NOMO-1 treated with DMSO at 0.1 percent for 48 hours (cell line): ENCODE measurements at regions not wholly inside any gene's neighbourhood (a gene's known extent, or its start where the extent isn't known, plus 50 kb on each side); places are given as distances from the start of the nearest gene placed in this dataset.
"Not testable (repeated sequence)": the region's sequence is repeated elsewhere in the genome, so short reads cannot be mapped to it uniquely, and the experiment has no call there.

Source experiments
- DNase-seq: peaks from one replicate; lab custom pipeline; 2025; ENCODE audit not compliant: unreplicated experiment; lab: John Stamatoyannopoulos, UW

GRCh38 chr4:33890841-33891240 lies 2353.5 kb downstream of the ARAP2 start:
- DNase-seq, result no peak

- DNase-seq, result no peak
These were observed 2332.4 kb downstream of the ARAP2 start for GRCh38 chr4:33911959-33912358.

DNA sequence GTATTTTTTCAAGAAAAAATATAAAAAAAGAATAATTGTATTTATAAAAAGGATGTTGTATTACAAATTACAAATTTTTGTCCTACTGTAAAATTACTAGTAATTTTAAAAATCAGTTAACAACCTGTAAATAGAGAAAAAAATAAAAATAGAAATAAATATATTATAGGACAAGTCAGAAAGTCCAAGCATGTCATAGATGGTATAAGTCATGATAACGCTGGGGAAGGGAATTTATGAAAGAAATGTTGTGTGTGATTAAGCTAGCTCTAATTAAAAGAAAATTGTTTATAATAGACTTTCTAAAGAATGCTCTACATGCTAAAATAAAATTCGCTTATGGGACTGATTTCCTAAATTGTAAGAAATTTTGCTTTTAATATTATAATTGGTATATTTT lies 2329.9 kb downstream of the ARAP2 start:
- DNase-seq, result no peak

- DNase-seq, result no peak
These were observed 2320.8 kb downstream of the ARAP2 start for GRCh38 chr4:33923469-33923868.

GRCh38 chr4:33924239-33924638 lies 2320.1 kb downstream of the ARAP2 start:
- no peak for DNase-seq

GRCh38 chr4:33924811-33925210 lies 2319.5 kb downstream of the ARAP2 start:
- no peak for DNase-seq

DNA sequence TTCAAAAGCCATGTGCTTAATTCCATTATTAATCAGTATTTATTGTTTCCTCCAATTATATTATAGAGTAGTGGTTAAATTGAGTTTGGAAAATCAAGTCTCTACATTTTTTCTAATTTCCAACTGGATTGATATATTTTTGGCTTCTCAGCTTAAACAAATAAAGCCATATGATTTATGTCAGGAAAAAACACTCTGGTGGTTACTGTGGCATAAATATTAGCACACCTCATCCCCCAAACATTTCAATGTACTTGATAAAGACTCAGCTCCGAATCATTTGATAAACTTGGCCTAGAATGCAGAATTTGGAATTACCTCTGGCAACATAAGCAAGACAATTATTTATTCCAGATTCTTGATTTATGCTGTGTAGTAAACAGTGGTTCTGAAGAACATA lies 2313.8 kb downstream of the ARAP2 start:
- DNase-seq, result no peak

GRCh38 chr4:33931026-33931425 lies 2313.3 kb downstream of the ARAP2 start:
- DNase-seq, result no peak

DNA sequence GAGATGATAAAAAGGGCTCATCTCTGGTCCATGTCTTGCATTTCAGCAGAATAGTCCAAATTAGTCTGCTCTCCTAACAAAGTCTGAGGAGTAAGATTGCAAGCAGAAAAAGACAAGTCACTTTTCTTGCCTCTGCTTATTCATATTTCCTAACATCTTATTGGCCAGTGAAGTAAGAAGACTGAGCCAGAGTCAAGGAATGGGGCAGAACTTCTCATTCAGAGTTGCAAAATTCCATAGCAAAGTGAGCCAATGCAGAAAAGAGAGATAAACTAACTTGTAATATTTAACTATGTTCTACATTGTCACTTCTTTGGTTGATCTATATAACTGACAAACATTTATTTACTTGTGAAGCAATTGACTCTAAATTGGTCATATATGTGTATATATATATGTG lies 2304.0 kb downstream of the ARAP2 start:
- no peak for DNase-seq

- DNase-seq, result no peak
These were observed 2302.5 kb downstream of the ARAP2 start for GRCh38 chr4:33941854-33942253.

GRCh38 chr4:33948921-33949320 lies 2295.4 kb downstream of the ARAP2 start:
- DNase-seq, result no peak

- not testable (repeated sequence) for DNase-seq
These were observed 2290.5 kb downstream of the ARAP2 start for GRCh38 chr4:33953848-33954247.

GRCh38 chr4:33954759-33955158 lies 2289.6 kb downstream of the ARAP2 start:
- DNase-seq, result no peak

GRCh38 chr4:33959519-33959918 lies 2284.8 kb downstream of the ARAP2 start:
- no peak for DNase-seq

GRCh38 chr4:33961761-33962160 lies 2282.6 kb downstream of the ARAP2 start:
- DNase-seq, result no peak

DNA sequence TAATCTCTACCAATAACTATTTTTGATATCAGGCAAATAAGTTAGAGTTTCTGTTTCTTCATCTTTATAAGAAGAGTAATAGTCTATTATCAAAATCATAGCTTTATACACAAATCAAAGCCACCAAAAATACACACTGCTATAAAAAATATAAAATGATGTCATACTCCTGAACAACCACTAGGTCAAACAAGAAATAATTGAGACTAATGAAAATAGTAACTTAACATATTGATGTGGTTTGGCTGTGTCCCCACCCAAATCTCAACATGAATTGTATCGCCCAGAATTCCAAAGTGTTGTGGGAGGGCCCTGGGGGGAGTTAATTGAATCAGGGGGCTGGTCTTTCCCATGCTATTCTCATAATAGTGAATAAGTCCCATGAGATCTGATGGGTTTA lies 2277.5 kb downstream of the ARAP2 start:
- no peak for DNase-seq

- DNase-seq, result no peak
These were observed 2270.0 kb downstream of the ARAP2 start for GRCh38 chr4:33974270-33974669.

DNA sequence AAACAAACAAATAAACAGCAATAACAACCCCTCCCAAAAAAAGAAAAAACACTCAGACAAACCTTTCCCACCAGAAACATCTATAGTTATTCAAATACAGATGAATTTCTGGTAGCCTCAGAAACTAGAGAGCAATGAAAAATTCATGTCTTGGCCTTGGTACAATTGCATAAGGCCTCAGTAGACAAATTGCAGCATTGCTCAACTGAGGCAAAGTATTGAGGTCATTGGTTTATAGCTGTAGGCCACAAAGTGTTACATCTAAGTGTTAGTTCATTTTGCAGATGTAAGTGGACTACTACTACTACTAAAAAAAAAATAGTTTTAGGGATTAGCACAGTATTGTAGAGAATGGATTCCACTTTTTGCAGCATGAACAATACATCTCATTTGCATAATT lies 2268.3 kb downstream of the ARAP2 start:
- DNase-seq, result no peak

- not testable (repeated sequence) for DNase-seq
These were observed 2264.5 kb downstream of the ARAP2 start for GRCh38 chr4:33979781-33980180.

- no peak for DNase-seq
These were observed 2264.0 kb downstream of the ARAP2 start for GRCh38 chr4:33980361-33980760.

- DNase-seq, result no peak
These were observed 2254.4 kb downstream of the ARAP2 start for GRCh38 chr4:33989820-33990443.

DNA sequence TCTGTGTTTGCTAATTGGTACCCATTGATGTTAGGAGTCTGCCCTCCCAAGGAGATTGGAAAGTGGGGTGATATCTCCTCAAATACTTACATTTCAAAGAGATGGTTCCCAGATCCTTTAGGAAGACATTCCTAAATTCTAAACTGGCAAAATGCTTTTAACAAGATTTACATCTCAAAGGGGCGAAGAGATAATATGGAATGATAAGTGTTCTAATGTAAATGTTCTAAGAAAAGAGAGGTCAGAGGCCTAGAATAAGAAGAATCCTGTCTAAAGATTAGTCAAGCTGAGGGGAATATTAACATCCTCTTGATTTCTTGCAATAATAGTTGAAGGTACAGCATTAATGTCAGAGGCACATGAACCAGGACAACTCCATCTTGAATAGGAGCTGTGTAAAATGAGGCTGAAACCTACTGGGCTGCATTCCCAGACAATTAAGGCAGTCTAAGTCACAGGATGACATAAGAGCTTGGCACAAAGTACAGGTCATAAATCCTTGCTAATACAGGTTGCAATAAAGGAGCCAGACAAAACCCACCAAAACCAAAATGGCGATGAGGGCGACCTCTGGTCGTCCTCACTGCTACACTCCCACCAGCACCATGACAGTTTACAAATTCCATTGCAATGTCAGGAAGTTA lies 2248.1 kb downstream of the ARAP2 start:
- no peak for DNase-seq

GRCh38 chr4:33998291-33998690 lies 2246.0 kb downstream of the ARAP2 start:
- no peak for DNase-seq
